Panc1 (cell line): ENCODE measurements at regions not wholly inside any gene's neighbourhood (a gene's known extent, or its start where the extent isn't known, plus 50 kb on each side); places are given as distances from the start of the nearest gene placed in this dataset.

Experiments
- ATAC-seq: fragments of 200-7000 bp; cut with Tn5 transposase; 2 replicates; pipeline ENCODE4 v1.9.1; 2020; ENCODE audit warnings: mild to moderate bottlenecking, moderate library complexity
- BruUV-seq: library from RNA; stranded (reverse); fragments of 400-500 nt; replicated peaks from 2 replicates; lab custom pipeline; 2021; lab: Mats Ljungman, UMichigan
- CTCF ChIA-PET: fragments of 300-600 bp; sonication (Branson Sonifier 250); formaldehyde crosslinking; loops from one replicate; lab custom pipeline; 2022; ENCODE audit warnings: antibody characterized with exemption; lab: Charles Lee
- POLR2A ChIA-PET: fragments of 300-600 bp; sonication (Branson Sonifier 250); formaldehyde crosslinking; loops from one replicate; lab custom pipeline; 2022; ENCODE audit warnings: antibody characterized with exemption; lab: Charles Lee
- DNase-seq: peaks from one replicate; pipeline ENCODE4 v3.0.0-alpha.2; 2010; ENCODE audit warnings: low read depth, low spot score
- H3K27ac ChIP-seq: 2 replicates; pipeline ENCODE4 v1.5.1; 2011; ENCODE audit warnings: mild to moderate bottlenecking, low read length, inconsistent platforms
- H3K27me3 ChIP-seq: fragments of 200-500 bp; sonication (Bioruptor generic); 2 replicates; pipeline ENCODE4 v1.6.0; 2014; ENCODE audit warnings: low read length, inconsistent platforms; ENCODE audit not compliant: control insufficient read depth, insufficient read depth
- H3K36me3 ChIP-seq: fragments of 200-500 bp; sonication (Bioruptor generic); 2 replicates; pipeline ENCODE4 v1.5.1; 2014; ENCODE audit warnings: inconsistent platforms, mild to moderate bottlenecking, low read length, moderate library complexity; ENCODE audit not compliant: control insufficient read depth, insufficient read depth
- H3K4me1 ChIP-seq: 2 replicates; pipeline ENCODE4 v1.5.1; 2011; ENCODE audit warnings: inconsistent platforms, mild to moderate bottlenecking, low read length, moderate library complexity; ENCODE audit not compliant: control insufficient read depth, insufficient read depth
- H3K4me3 ChIP-seq, 2 experiments: 2 replicates each; pipeline ENCODE4 v1.5.1; 2011 to 2012; ENCODE audit warnings: low read depth in 2 of 2, low read length in 2 of 2, mild to moderate bottlenecking in 2 of 2, inconsistent platforms in 1 of 2, moderate library complexity in 1 of 2
- H3K9me3 ChIP-seq: fragments of 200-500 bp; sonication (Bioruptor generic); 2 replicates; pipeline ENCODE4 v1.5.1; 2014; ENCODE audit warnings: low read depth, mild to moderate bottlenecking, inconsistent platforms, low read length, moderate library complexity; ENCODE audit not compliant: control insufficient read depth, insufficient read depth
- POLR2AphosphoS5 ChIP-seq: IDR thresholded peaks from 2 replicates; pipeline ENCODE4 v1.6.1; 2012; ENCODE audit warnings: mild to moderate bottlenecking, low read depth, low read length, moderate library complexity
- SIN3A ChIP-seq: IDR thresholded peaks from 2 replicates; pipeline ENCODE4 v1.6.1; 2012; ENCODE audit warnings: low read depth, mild to moderate bottlenecking, low read length, moderate library complexity, borderline replicate concordance; ENCODE audit not compliant: insufficient read depth
- TCF7L2 ChIP-seq: IDR thresholded peaks from 2 replicates; pipeline ENCODE4 v1.6.1; 2011; ENCODE audit warnings: mild to moderate bottlenecking, low read depth, low read length, inconsistent platforms
- in situ Hi-C: cut with HindIII; loops from 2 replicates; pipeline ENCODE4 v1.10.0; 2016; ENCODE audit warnings: low sequenced_read_pairs, low pct_unique_long_range_greater_than_20kb
- intact Hi-C: fragments of 100-400 bp; cut with micrococcal nuclease; formaldehyde crosslinking; loops from one replicate; pipeline ENCODE4 v1.10.0; 2022; ENCODE audit not compliant: unreplicated experiment
- TF ChIP-seq, protein P1 (sequence below), 2 experiments: IDR thresholded peaks; 2 replicates each; pipeline ENCODE4 v1.6.1; 2011 to 2012; ENCODE audit warnings: low read depth in 2 of 2, control low read depth in 1 of 2, low read length in 1 of 2, mild to moderate bottlenecking in 1 of 2, moderate library complexity in 1 of 2; ENCODE audit not compliant: insufficient read depth in 1 of 2
- TF ChIP-seq, protein P2 (sequence below): fragments of 450-650 bp; IDR thresholded peaks from 2 replicates; pipeline ENCODE4 v1.5.1; 2017; ENCODE audit warnings: mild to moderate bottlenecking

DNA sequence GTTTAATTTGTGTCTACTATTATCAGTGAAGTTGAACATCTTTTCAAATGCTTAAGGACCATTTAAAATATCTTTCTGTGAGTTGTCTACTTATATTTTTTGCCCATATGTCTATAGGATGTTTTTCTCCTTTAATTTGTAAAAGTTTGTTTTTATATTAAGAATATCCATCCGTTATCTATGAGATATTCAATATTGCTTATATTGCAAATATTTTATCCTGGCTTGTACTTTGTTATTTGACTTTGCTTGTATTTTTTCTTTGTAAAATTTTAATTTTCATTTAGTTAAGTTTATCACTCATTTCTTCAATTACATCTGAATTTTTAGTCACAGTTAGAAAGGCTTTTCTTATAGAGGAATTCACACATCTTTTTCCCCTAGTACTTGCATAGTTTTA, 117.0 kb upstream of the MLIP start:
- ChIA-PET CTCF (no interaction called here), POLR2A (no interaction called here)
- Histone ChIP-seq H3K27me3 (no peaks in the 10 kb centered on the region), H3K4me1 (no peaks in the 10 kb centered on the region), H3K27ac (no peak overlapping the region), H3K4me3 (no peak overlapping the region), H3K36me3 (no peaks in the 10 kb centered on the region), H3K9me3 (no peaks in the 10 kb centered on the region)
- DNase-seq (no peak), ATAC-seq (no peak)
- TF ChIP-seq SIN3A = no peak
- in situ Hi-C loops = no loop called here
- intact Hi-C loops = no loop called here
- BruUV-seq = no TSS peak

DNA sequence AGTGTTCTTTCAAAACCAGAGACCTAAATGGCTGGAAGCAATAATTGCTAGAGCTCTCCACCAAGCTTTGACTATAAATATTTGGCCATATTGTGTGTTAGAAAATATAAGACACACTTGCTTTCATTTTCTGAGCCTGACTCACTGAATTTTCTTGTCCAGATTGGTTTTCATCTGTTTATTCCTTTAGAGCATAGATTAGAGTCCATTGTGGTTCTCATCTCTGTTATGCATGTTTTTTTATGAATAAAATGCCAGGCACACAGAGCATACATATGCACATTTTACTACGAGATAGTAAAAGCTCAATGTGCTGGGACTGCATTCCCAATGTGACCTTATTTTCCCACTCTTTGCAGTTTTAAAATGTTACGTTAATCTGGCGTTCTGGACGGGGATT, 115.3 kb upstream of the MLIP start:
- Histone ChIP-seq H3K4me3 (no peak overlapping the region), H3K9me3 (no peaks in the 10 kb centered on the region), H3K36me3 (no peaks in the 10 kb centered on the region), H3K27me3 (no peaks in the 10 kb centered on the region), H3K27ac (no peak overlapping the region), H3K4me1 (no peaks in the 10 kb centered on the region)
- ChIA-PET POLR2A (no interaction called here), CTCF (no interaction called here)
- TF ChIP-seq TCF7L2 (no peak), POLR2AphosphoS5 (no peak), SIN3A (no peak)
- TF ChIP-seq, protein P1, sequence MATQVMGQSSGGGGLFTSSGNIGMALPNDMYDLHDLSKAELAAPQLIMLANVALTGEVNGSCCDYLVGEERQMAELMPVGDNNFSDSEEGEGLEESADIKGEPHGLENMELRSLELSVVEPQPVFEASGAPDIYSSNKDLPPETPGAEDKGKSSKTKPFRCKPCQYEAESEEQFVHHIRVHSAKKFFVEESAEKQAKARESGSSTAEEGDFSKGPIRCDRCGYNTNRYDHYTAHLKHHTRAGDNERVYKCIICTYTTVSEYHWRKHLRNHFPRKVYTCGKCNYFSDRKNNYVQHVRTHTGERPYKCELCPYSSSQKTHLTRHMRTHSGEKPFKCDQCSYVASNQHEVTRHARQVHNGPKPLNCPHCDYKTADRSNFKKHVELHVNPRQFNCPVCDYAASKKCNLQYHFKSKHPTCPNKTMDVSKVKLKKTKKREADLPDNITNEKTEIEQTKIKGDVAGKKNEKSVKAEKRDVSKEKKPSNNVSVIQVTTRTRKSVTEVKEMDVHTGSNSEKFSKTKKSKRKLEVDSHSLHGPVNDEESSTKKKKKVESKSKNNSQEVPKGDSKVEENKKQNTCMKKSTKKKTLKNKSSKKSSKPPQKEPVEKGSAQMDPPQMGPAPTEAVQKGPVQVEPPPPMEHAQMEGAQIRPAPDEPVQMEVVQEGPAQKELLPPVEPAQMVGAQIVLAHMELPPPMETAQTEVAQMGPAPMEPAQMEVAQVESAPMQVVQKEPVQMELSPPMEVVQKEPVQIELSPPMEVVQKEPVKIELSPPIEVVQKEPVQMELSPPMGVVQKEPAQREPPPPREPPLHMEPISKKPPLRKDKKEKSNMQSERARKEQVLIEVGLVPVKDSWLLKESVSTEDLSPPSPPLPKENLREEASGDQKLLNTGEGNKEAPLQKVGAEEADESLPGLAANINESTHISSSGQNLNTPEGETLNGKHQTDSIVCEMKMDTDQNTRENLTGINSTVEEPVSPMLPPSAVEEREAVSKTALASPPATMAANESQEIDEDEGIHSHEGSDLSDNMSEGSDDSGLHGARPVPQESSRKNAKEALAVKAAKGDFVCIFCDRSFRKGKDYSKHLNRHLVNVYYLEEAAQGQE (IDR thresholded peaks at IDR 0.05; ENCODE audit: insufficient read depth in 1 of 2, low read depth in 2 of 2, low read length in 1 of 2) = no peak
- TF ChIP-seq, protein P2, sequence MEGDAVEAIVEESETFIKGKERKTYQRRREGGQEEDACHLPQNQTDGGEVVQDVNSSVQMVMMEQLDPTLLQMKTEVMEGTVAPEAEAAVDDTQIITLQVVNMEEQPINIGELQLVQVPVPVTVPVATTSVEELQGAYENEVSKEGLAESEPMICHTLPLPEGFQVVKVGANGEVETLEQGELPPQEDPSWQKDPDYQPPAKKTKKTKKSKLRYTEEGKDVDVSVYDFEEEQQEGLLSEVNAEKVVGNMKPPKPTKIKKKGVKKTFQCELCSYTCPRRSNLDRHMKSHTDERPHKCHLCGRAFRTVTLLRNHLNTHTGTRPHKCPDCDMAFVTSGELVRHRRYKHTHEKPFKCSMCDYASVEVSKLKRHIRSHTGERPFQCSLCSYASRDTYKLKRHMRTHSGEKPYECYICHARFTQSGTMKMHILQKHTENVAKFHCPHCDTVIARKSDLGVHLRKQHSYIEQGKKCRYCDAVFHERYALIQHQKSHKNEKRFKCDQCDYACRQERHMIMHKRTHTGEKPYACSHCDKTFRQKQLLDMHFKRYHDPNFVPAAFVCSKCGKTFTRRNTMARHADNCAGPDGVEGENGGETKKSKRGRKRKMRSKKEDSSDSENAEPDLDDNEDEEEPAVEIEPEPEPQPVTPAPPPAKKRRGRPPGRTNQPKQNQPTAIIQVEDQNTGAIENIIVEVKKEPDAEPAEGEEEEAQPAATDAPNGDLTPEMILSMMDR = no peak
- no peak for ATAC-seq
- in situ Hi-C loops (no loop called here), intact Hi-C loops (no loop called here)
- DNase-seq = no peak
- BruUV-seq = no TSS peak

DNA sequence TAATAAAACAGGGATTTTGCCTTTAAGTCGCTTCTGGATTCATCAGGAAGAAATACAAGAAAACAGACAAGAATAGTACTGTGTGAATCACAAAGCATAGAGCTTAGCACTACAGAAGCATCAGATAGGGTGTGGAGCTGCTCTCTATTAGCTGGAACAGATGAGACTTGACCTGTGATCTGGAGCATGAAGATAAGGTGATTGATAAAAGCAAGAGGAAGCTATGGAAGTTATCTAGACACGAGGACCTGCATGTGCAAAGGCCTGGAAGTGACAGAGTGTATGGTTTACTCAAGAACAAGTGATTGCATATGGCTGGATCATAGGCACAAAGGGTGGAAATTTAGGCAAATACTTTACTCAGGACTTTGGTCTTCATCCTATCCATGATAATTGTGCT, 112.9 kb upstream of the MLIP start:
- Histone ChIP-seq H3K9me3 (no peaks in the 10 kb centered on the region), H3K4me1 (no peaks in the 10 kb centered on the region), H3K36me3 (no peaks in the 10 kb centered on the region), H3K27me3 (no peaks in the 10 kb centered on the region), H3K4me3 (no peak overlapping the region), H3K27ac (no peak overlapping the region)
- TF ChIP-seq, protein P2 = no peak
- DNase-seq = no peak
- in situ Hi-C loops (no loop called here), intact Hi-C loops (no loop called here)
- ATAC-seq = no peak
- ChIA-PET CTCF (no interaction called here), POLR2A (no interaction called here)
- BruUV-seq = no TSS peak
